ENCODE measurements at regions not wholly inside any gene's neighbourhood (a gene's known extent, or its start where the extent isn't known, plus 50 kb on each side); places are given as distances from the start of the nearest gene placed in this dataset.

- Histone ChIP-seq H3K9me3 (peaks cover 0 to 59% (median 39%) of the 10 kb centered on the region in 8 donors), H3K27me3 (replicated peaks in 1 of 7) (no peaks in the 10 kb centered on the region), H3K27ac (no peak overlapping the region), H3K4me3 (no peak overlapping the region), H3K36me3 (no peaks in the 10 kb centered on the region), H3K4me1 (peaks cover 0 to 5% (median under 1%) of the 10 kb centered on the region in 6 donors)
- DNase-seq = no peak
- TF ChIP-seq CTCF (IDR thresholded peaks at IDR 0.05 in 8 of 11, conservative IDR thresholded peaks at IDR 0.05 in 3 of 11) (no peak), POLR2AphosphoS5 (IDR thresholded peaks at IDR 0.05) (no peak), POLR2A (IDR thresholded peaks at IDR 0.05) (no peak)
- WGBS, 5 donors = 85 to 94% (median 91%) methylated on average over 3 of the region's 3 CpGs
- intact Hi-C loops (cut with DNase I; ENCODE audit: low total_unique reads) = no loop called here
These were observed 183.8 kb downstream of the SNX19 start for GRCh38 chr11:130732476-130732875.

- Histone ChIP-seq H3K27ac (peak overlapping the region in 5 of 8 donors; percentile 28 to 47 (median 37)), H3K9me3 (peaks cover 0 to 51% (median 34%) of the 10 kb centered on the region in 8 donors), H3K4me1 (peaks cover 0 to 14% (median 5%) of the 10 kb centered on the region in 6 donors), H3K4me3 (no peak overlapping the region), H3K27me3 (replicated peaks in 1 of 7) (no peaks in the 10 kb centered on the region), H3K36me3 (no peaks in the 10 kb centered on the region)
- intact Hi-C loops (cut with DNase I; ENCODE audit: low total_unique reads) = no loop called here
- DNase-seq = no peak
- TF ChIP-seq CTCF (IDR thresholded peaks at IDR 0.05 in 8 of 11, conservative IDR thresholded peaks at IDR 0.05 in 3 of 11) = no peak
- no peak for TF ChIP-seq POLR2AphosphoS5 (IDR thresholded peaks at IDR 0.05)
- TF ChIP-seq POLR2A (IDR thresholded peaks at IDR 0.05) = no peak
- 68 to 77% (median 76%) methylated on average over 5 of the region's 5 CpGs for WGBS, 5 donors
These were observed 179.0 kb downstream of the SNX19 start for GRCh38 chr11:130737041-130737830.

GRCh38 chr11:130737866-130738431, 178.3 kb downstream of the SNX19 start:
- WGBS, 5 donors = 45 to 73% (median 64%) methylated on average over 8 to 12 of the region's 12 CpGs
- peaks cover 0 to 46% (median 38%) of the 10 kb centered on the region in 8 donors for H3K9me3 ChIP-seq
- peak overlapping the region in 6 of 8 donors; percentile 16 to 47 (median 35) for H3K27ac ChIP-seq
- intact Hi-C loops (cut with DNase I; ENCODE audit: low total_unique reads) = no loop called here
- H3K4me1 ChIP-seq = peaks cover 0 to 14% (median 5%) of the 10 kb centered on the region in 6 donors
- no peaks in the 10 kb centered on the region for H3K36me3 ChIP-seq
- H3K27me3 ChIP-seq (replicated peaks in 1 of 7) = no peaks in the 10 kb centered on the region
- no peak for TF ChIP-seq CTCF (IDR thresholded peaks at IDR 0.05 in 8 of 11, conservative IDR thresholded peaks at IDR 0.05 in 3 of 11)
- TF ChIP-seq POLR2A (IDR thresholded peaks at IDR 0.05) = no peak
- peak; percentile 12 to 41 (median 37) for TF ChIP-seq POLR2AphosphoS5 (IDR thresholded peaks at IDR 0.05)
- no peak overlapping the region for H3K4me3 ChIP-seq
- peak; percentile 47 for DNase-seq

- Histone ChIP-seq H3K4me3 (no peak overlapping the region), H3K4me1 (peaks cover 0 to 14% (median 5%) of the 10 kb centered on the region in 6 donors), H3K27ac (peak overlapping the region in 7 of 8 donors; percentile 16 to 46 (median 31)), H3K36me3 (no peaks in the 10 kb centered on the region), H3K27me3 (replicated peaks in 1 of 7) (no peaks in the 10 kb centered on the region), H3K9me3 (peaks cover 0 to 44% (median 35%) of the 10 kb centered on the region in 8 donors)
- no peak for DNase-seq
- intact Hi-C loops (cut with DNase I; ENCODE audit: low total_unique reads) = no loop called here
- 69 to 78% (median 74%) methylated on average over 3 of the region's 3 CpGs for WGBS, 5 donors
- no peak for TF ChIP-seq CTCF (IDR thresholded peaks at IDR 0.05 in 8 of 11, conservative IDR thresholded peaks at IDR 0.05 in 3 of 11)
- TF ChIP-seq POLR2A (IDR thresholded peaks at IDR 0.05) = no peak
- TF ChIP-seq POLR2AphosphoS5 (IDR thresholded peaks at IDR 0.05) = no peak
These were observed 177.7 kb downstream of the SNX19 start for GRCh38 chr11:130738611-130739010.

Measured in spleen (tissue), 11 donors.